Epithelial cell of proximal tubule (primary cell): ENCODE measurements at regions not wholly inside any gene's neighbourhood (a gene's known extent, or its start where the extent isn't known, plus 50 kb on each side); places are given as distances from the start of the nearest gene placed in this dataset.

Experiments
- DNase-seq: peaks from one replicate; pipeline ENCODE4 v3.0.0-alpha.2; 2011; ENCODE audit warnings: low read depth
- H3K4me3 ChIP-seq: 2 replicates; pipeline ENCODE4 v1.5.1; 2011; ENCODE audit warnings: low read depth, mild to moderate bottlenecking, low read length
- CTCF ChIP-seq: conservative IDR thresholded peaks from 2 replicates; pipeline ENCODE4 v1.5.1; 2012; ENCODE audit warnings: low read depth, mild to moderate bottlenecking, low read length

GRCh38 chr5:167923396-167923795 lies 368.0 kb upstream of the WWC1 start:
- DNase-seq, result no peak
- no peak for TF ChIP-seq CTCF
- H3K4me3 ChIP-seq, result no peak overlapping the region

- no peak overlapping the region for H3K4me3 ChIP-seq
- no peak for DNase-seq
- TF ChIP-seq CTCF, result no peak
These were observed 361.6 kb upstream of the WWC1 start for GRCh38 chr5:167929841-167930240.

- DNase-seq, result no peak
- no peak for TF ChIP-seq CTCF
- H3K4me3 ChIP-seq, result no peak overlapping the region
These were observed 356.9 kb upstream of the WWC1 start for GRCh38 chr5:167934551-167934971.

GRCh38 chr5:167936022-167936421 lies 355.4 kb upstream of the WWC1 start:
- no peak for DNase-seq
- TF ChIP-seq CTCF, result no peak
- no peak overlapping the region for H3K4me3 ChIP-seq

- TF ChIP-seq CTCF, result no peak
- no peak overlapping the region for H3K4me3 ChIP-seq
- no peak for DNase-seq
These were observed 354.4 kb upstream of the WWC1 start for GRCh38 chr5:167936944-167937634.

- no peak for TF ChIP-seq CTCF
- no peak overlapping the region for H3K4me3 ChIP-seq
- DNase-seq, result no peak
These were observed 353.8 kb upstream of the WWC1 start for GRCh38 chr5:167937635-167937998.

- TF ChIP-seq CTCF, result no peak
These were observed 351.8 kb upstream of the WWC1 start for GRCh38 chr5:167939686-167940085.

More at GRCh38 chr5:167939686-167940085, 351.8 kb upstream of the WWC1 start:
- DNase-seq, result no peak
- H3K4me3 ChIP-seq, result no peak overlapping the region
